ENCODE measurements at regions not wholly inside any gene's neighbourhood (a gene's known extent, or its start where the extent isn't known, plus 50 kb on each side); places are given as distances from the start of the nearest gene placed in this dataset.

GRCh38 chr12:25677232-25677937 lies 124.3 kb upstream of the LMNTD1 start:
- H4K91ac ChIP-seq (ENCODE audit: insufficient read length, low read depth, low read length) = no peak overlapping the region
- Mint-ChIP-seq H3K36me3 (ENCODE audit: insufficient read depth in 1 of 3, low read depth in 3 of 3) (no peaks in the 10 kb centered on the region), H3K4me3 (no peak overlapping the region), H3K9me3 (no peaks in the 10 kb centered on the region), H3K27me3 (ENCODE audit: low read depth) (no peaks in the 10 kb centered on the region), H3K27ac (no peak overlapping the region), H3K4me1 (peaks cover 11 to 14% of the 10 kb centered on the region in 2 experiments)
- H4K8ac ChIP-seq (replicated peaks; ENCODE audit: insufficient read length, low read depth, low read length) = no peak overlapping the region
- no peak overlapping the region for H2AK5ac ChIP-seq (ENCODE audit: insufficient read length, low read length)
- no peak overlapping the region for H4K5ac ChIP-seq (ENCODE audit: insufficient read length, low read depth, low read length)
- H3K4me1 ChIP-seq (ENCODE audit: insufficient read depth, low read length) = no peaks in the 10 kb centered on the region; the same call in 1 of the 2 replicates
- no peaks in the 10 kb centered on the region for H3K9me3 ChIP-seq (ENCODE audit: control insufficient read depth, low read depth, low read length)
- no peak overlapping the region for H2BK15ac ChIP-seq (ENCODE audit: low read depth, low read length)
- no peaks in the 10 kb centered on the region for H3K79me2 ChIP-seq (ENCODE audit: insufficient read depth, low read length)
- no peak overlapping the region for H3K9ac ChIP-seq (ENCODE audit: extremely low read depth, insufficient read length, low read length)
- no peak overlapping the region for H3K4me2 ChIP-seq (ENCODE audit: insufficient read depth, insufficient read length, low read length)
- no peaks in the 10 kb centered on the region for H4K20me1 ChIP-seq (ENCODE audit: control insufficient read depth, insufficient read depth, insufficient read length)
- no peak overlapping the region for H2BK12ac ChIP-seq (ENCODE audit: insufficient read length, low read depth, low read length)
- WGBS (ENCODE audit: extremely low coverage, insufficient read length, low lambda C conversion rate) = no CpG with 5 or more reads among the region's 4 CpGs
- no peak overlapping the region for H3K27ac ChIP-seq (ENCODE audit: insufficient read length, low read depth, low read length)
- H3K4ac ChIP-seq (ENCODE audit: low read depth, low read length) = no peak overlapping the region
- H3K27me3 ChIP-seq (ENCODE audit: insufficient read depth, low read length) = no peaks in the 10 kb centered on the region; the same call in 1 of the 2 replicates
- DNase-seq = no peak
- H3T11ph ChIP-seq (ENCODE audit: low read length) = no peak overlapping the region
- no peak overlapping the region for H3K14ac ChIP-seq (ENCODE audit: insufficient read depth, low read length)
- no peaks in the 10 kb centered on the region for H3K23me2 ChIP-seq (ENCODE audit: insufficient read length, low read depth, low read length, poor library complexity, severe bottlenecking)
- H3K18ac ChIP-seq (ENCODE audit: insufficient read length, low read depth, low read length) = no peak overlapping the region
- no peak overlapping the region for H2BK120ac ChIP-seq (ENCODE audit: low read depth, low read length, poor library complexity, severe bottlenecking)
- no peak overlapping the region for H2AFZ ChIP-seq (ENCODE audit: low read length)
- H2BK5ac ChIP-seq (ENCODE audit: insufficient read length, low read length) = no peak overlapping the region
- no peak overlapping the region for H3K23ac ChIP-seq (ENCODE audit: insufficient read length, low read depth, low read length)
- no peak overlapping the region for H2BK20ac ChIP-seq (ENCODE audit: low read depth, low read length, poor library complexity, severe bottlenecking)
- H3K56ac ChIP-seq (ENCODE audit: insufficient read length, low read depth, low read length) = no peak overlapping the region
- H3K79me1 ChIP-seq (ENCODE audit: insufficient read depth, low read depth, low read length, poor library complexity, severe bottlenecking) = no peaks in the 10 kb centered on the region
- no peak for TF ChIP-seq CTCF (conservative IDR thresholded peaks at IDR 0.05)
